Sigmoid colon (tissue), 3 donors: ENCODE measurements at regions not wholly inside any gene's neighbourhood (a gene's known extent, or its start where the extent isn't known, plus 50 kb on each side); places are given as distances from the start of the nearest gene placed in this dataset.

Source experiments
- CTCF ChIP-seq, 4 experiments: fragments of 450-650 bp in 3 of 4; fragments of 200-600 bp in 1 of 4; IDR thresholded peaks; one replicate each; pipeline ENCODE4 v1.5.1; 2016 to 2019; ENCODE audit warnings: antibody characterized with exemption in 4 of 4, mild to moderate bottlenecking in 3 of 4, moderate library complexity in 2 of 4
- POLR2A ChIP-seq, 2 donors: fragments of 450-650 bp; IDR thresholded peaks; one replicate each; pipeline ENCODE4 v1.6.1; 2016; ENCODE audit warnings: antibody characterized with exemption in 2 of 2, mild to moderate bottlenecking in 2 of 2, moderate library complexity in 2 of 2

DNA sequence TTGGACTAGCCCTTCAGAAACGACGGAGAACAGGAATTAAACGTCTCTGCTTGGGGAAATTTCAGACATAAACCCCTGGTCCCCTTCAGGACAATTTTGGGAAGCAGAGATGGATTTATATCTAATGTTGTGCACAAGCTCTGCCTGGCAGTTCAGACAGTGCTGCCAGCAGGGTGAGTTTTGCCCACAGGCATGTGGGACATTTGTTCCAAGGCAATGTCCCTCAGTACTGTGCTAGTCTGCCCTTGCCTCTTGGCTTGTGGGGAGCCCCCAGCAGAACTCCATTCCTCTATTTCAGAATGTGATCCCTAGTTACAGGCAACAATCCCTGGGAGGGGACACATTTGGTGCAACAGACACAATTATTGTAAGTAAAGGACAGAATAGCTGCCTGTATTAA is 76.5 kb upstream of the GPR12 start:
- TF ChIP-seq CTCF (IDR thresholded peaks at IDR 0.05) (no peak), POLR2A (IDR thresholded peaks at IDR 0.05) (no peak)
